Right lobe of liver (tissue), 6 donors: ENCODE measurements at regions not wholly inside any gene's neighbourhood (a gene's known extent, or its start where the extent isn't known, plus 50 kb on each side); places are given as distances from the start of the nearest gene placed in this dataset.

Source experiments
- ATAC-seq, 4 donors: fragments of 200-7000 bp; cut with Tn5 transposase; one replicate each; pipeline ENCODE4 v1.9.1; 2020; ENCODE audit warnings: mild to moderate bottlenecking in 4 of 4, moderate library complexity in 4 of 4
- DNase-seq, 3 donors: peaks; one replicate each; pipeline ENCODE4 v3.0.0-alpha.2; 2020
- H3K27ac ChIP-seq, 3 donors: fragments of 200-600 bp; one replicate each; pipeline ENCODE4 v1.8.0; 2022
- H3K27me3 ChIP-seq, 2 donors: fragments of 200-600 bp; one replicate each; pipeline ENCODE4 v1.8.0; 2022
- H3K36me3 ChIP-seq, 4 donors: fragments of 200-600 bp; sonication (generic) in 1 of 4; one replicate each; pipeline versions ENCODE4 v1.5.1 to v1.8.0; 2017 to 2022; ENCODE audit warnings: control low read depth in 1 of 4
- H3K4me1 ChIP-seq, 4 donors: fragments of 200-600 bp; sonication (generic) in 1 of 4; one replicate each; pipeline versions ENCODE4 v1.5.1 to v1.8.0; 2017 to 2022; ENCODE audit warnings: control low read depth in 1 of 4
- H3K4me3 ChIP-seq, 3 donors: fragments of 200-600 bp; one replicate each; pipeline ENCODE4 v1.8.0; 2022
- H3K9me3 ChIP-seq, 4 donors: fragments of 200-600 bp; sonication (generic) in 1 of 4; one replicate each; pipeline versions ENCODE4 v1.5.1 to v1.8.0; 2017 to 2022; ENCODE audit warnings: control low read depth in 1 of 4
- POLR2A ChIP-seq: fragments of 450-650 bp; IDR thresholded peaks from one replicate; pipeline ENCODE4 v1.6.1; 2017; ENCODE audit warnings: antibody characterized with exemption, mild to moderate bottlenecking
- WGBS: methylation state at CpG from one replicate; pipeline ENCODE4 v1.1.6; 2018; ENCODE audit warnings: low coverage, low lambda C conversion rate; ENCODE audit not compliant: insufficient coverage; ENCODE audit errors: missing lambda C conversion rate; 5-methylcytosine and 5-hydroxymethylcytosine counted together
- intact Hi-C, 2 donors: fragments of 100-400 bp; cut with DNase I; formaldehyde crosslinking; loops; one replicate each; pipeline versions ENCODE4 v1.11.2 to v1.14.1; 2022
- TF ChIP-seq, protein P1 (sequence below), 4 donors: fragments of 200-600 bp in 3 of 4; fragments of 450-650 bp in 1 of 4; IDR thresholded peaks; one replicate each; pipeline versions ENCODE4 v1.5.1 to v1.8.0; 2016 to 2022; ENCODE audit warnings: antibody characterized with exemption in 4 of 4, mild to moderate bottlenecking in 2 of 4
- donor health status: DM: no; HTN: yes; CAD: no.
- donor health status: DM: no; HTN: no; CAD: no.
- donor health status: DM: no; HTN: no; CAD: no.
- donor health status: DM: no; HTN: yes; CAD: no.
- donor health status: DM: no; HTN: yes; CAD: no.

GRCh38 chr6:144847916-144848315 is 562.8 kb downstream of the UTRN start:
- WGBS = 74% methylated on average over 2 of the region's 2 CpGs
- Histone ChIP-seq H3K9me3 (no peaks in the 10 kb centered on the region), H3K27ac (no peak overlapping the region), H3K4me3 (no peak overlapping the region), H3K27me3 (no peaks in the 10 kb centered on the region), H3K4me1 (no peaks in the 10 kb centered on the region), H3K36me3 (peaks cover 0 to 16% (median 3%) of the 10 kb centered on the region in 4 donors)
- DNase-seq = no peak
- TF ChIP-seq, protein P1, sequence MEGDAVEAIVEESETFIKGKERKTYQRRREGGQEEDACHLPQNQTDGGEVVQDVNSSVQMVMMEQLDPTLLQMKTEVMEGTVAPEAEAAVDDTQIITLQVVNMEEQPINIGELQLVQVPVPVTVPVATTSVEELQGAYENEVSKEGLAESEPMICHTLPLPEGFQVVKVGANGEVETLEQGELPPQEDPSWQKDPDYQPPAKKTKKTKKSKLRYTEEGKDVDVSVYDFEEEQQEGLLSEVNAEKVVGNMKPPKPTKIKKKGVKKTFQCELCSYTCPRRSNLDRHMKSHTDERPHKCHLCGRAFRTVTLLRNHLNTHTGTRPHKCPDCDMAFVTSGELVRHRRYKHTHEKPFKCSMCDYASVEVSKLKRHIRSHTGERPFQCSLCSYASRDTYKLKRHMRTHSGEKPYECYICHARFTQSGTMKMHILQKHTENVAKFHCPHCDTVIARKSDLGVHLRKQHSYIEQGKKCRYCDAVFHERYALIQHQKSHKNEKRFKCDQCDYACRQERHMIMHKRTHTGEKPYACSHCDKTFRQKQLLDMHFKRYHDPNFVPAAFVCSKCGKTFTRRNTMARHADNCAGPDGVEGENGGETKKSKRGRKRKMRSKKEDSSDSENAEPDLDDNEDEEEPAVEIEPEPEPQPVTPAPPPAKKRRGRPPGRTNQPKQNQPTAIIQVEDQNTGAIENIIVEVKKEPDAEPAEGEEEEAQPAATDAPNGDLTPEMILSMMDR (IDR thresholded peaks at IDR 0.05) = no peak
- intact Hi-C loops = no loop called here
- no peak for ATAC-seq

DNA sequence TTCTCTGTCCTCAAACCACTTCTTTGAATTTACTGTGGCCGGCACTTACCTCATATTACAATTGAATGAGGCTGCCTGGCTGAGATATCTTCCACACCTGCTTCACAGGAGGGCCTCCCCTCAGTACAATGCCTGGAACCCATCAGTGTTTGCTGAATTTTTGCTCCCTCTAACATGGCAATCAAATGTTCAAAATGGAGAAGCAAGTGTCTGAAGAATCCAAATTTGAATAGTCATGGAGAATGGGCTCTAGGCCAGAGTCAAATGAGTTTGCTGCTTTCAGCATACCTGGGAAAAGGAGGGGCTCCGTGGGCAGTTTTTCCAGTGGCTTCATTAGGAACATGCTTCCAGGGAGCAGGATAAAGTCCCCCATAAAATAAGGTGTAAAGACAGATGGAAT is 564.8 kb downstream of the UTRN start:
- no peaks in the 10 kb centered on the region for H3K27me3 ChIP-seq
- WGBS = 95% methylated on average over 2 of the region's 2 CpGs
- H3K27ac ChIP-seq = no peak overlapping the region
- H3K4me3 ChIP-seq = no peak overlapping the region
- intact Hi-C loops = no loop called here
- ATAC-seq = no peak
- H3K4me1 ChIP-seq = no peaks in the 10 kb centered on the region
- H3K9me3 ChIP-seq = no peaks in the 10 kb centered on the region
- peaks cover 0 to 16% (median 2%) of the 10 kb centered on the region in 4 donors for H3K36me3 ChIP-seq
- TF ChIP-seq POLR2A = no peak
- TF ChIP-seq, protein P1 (IDR thresholded peaks at IDR 0.05) = no peak
- DNase-seq = no peak

GRCh38 chr6:144853603-144854002 is 568.5 kb downstream of the UTRN start:
- DNase-seq (no peak), ATAC-seq (peak in 1 of 4 donors; percentile 10)
- no peak overlapping the region for H3K4me3 ChIP-seq
- no peak overlapping the region for H3K27ac ChIP-seq
- no peaks in the 10 kb centered on the region for H3K4me1 ChIP-seq
- peaks cover 0 to 16% (median 2%) of the 10 kb centered on the region in 4 donors for H3K36me3 ChIP-seq
- H3K27me3 ChIP-seq = no peaks in the 10 kb centered on the region
- H3K9me3 ChIP-seq = no peaks in the 10 kb centered on the region
- TF ChIP-seq, protein P1 (IDR thresholded peaks at IDR 0.05) = no peak
- TF ChIP-seq POLR2A = no peak
- WGBS = 45% methylated on average over 4 of the region's 4 CpGs
- intact Hi-C loops = no loop called here

GRCh38 chr6:144854654-144855053 is 569.5 kb downstream of the UTRN start:
- ATAC-seq (no peak), DNase-seq (no peak)
- no peaks in the 10 kb centered on the region for H3K4me1 ChIP-seq
- TF ChIP-seq POLR2A = no peak
- TF ChIP-seq, protein P1 (IDR thresholded peaks at IDR 0.05) = no peak
- no peak overlapping the region for H3K4me3 ChIP-seq
- H3K27ac ChIP-seq = no peak overlapping the region
- 63% methylated on average over 1 of the region's 1 CpG for WGBS
- intact Hi-C loops = no loop called here
- H3K9me3 ChIP-seq = no peaks in the 10 kb centered on the region
- H3K27me3 ChIP-seq = no peaks in the 10 kb centered on the region
- H3K36me3 ChIP-seq = peaks cover 0 to 16% (median 2%) of the 10 kb centered on the region in 4 donors

DNA sequence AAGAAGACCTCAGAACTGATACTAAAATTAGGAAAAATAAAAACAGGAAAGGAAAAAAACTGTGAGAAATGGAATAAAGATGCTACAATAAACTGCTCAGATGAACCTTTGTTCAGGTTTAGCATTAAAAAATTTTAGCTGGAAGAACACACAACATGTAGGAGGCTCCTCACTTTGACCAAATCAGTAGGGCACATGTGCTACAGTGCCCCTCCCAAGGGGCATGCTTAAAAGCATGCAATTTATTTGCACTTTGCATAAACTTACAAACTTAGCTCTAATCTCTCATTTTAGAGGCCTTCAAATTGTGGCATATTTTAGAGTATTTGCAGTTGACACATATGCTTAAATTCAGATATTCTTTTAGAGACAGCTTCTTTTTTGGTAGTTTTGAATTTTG is 570.2 kb downstream of the UTRN start:
- no peak for DNase-seq
- ATAC-seq = no peak
- H3K27ac ChIP-seq = no peak overlapping the region
- no peaks in the 10 kb centered on the region for H3K4me1 ChIP-seq
- H3K36me3 ChIP-seq = peaks cover 0 to 16% (median 2%) of the 10 kb centered on the region in 4 donors
- H3K4me3 ChIP-seq = no peak overlapping the region
- TF ChIP-seq POLR2A = no peak
- TF ChIP-seq, protein P1 (IDR thresholded peaks at IDR 0.05) = no peak
- H3K9me3 ChIP-seq = no peaks in the 10 kb centered on the region
- intact Hi-C loops = no loop called here
- H3K27me3 ChIP-seq = no peaks in the 10 kb centered on the region
